Ascending aorta (tissue), 2 donors: ENCODE measurements at regions not wholly inside any gene's neighbourhood (a gene's known extent, or its start where the extent isn't known, plus 50 kb on each side); places are given as distances from the start of the nearest gene placed in this dataset.

Experiments used
- DNase-seq, 2 donors: peaks; one replicate each; pipeline ENCODE4 v3.0.0-alpha.2; 2019; ENCODE audit warnings: low spot score in 2 of 2
- H3K27ac ChIP-seq, 2 donors: fragments of 200-600 bp; sonication (generic); one replicate each; pipeline ENCODE4 v1.5.1; 2016 to 2017; ENCODE audit warnings: mild to moderate bottlenecking in 1 of 2
- H3K27me3 ChIP-seq: fragments of 200-600 bp; sonication (generic); one replicate; pipeline ENCODE4 v1.5.1; 2017
- H3K36me3 ChIP-seq, 2 donors: fragments of 200-600 bp; sonication (generic); one replicate each; pipeline ENCODE4 v1.5.1; 2016
- H3K4me1 ChIP-seq, 2 donors: fragments of 200-600 bp; sonication (generic); one replicate each; pipeline ENCODE4 v1.5.1; 2016 to 2017; ENCODE audit warnings: mild to moderate bottlenecking in 1 of 2
- H3K4me3 ChIP-seq, 2 donors: fragments of 200-600 bp; sonication (generic); one replicate each; pipeline ENCODE4 v1.5.1; 2016 to 2017; ENCODE audit warnings: mild to moderate bottlenecking in 1 of 2
- H3K9me3 ChIP-seq, 2 donors: fragments of 200-600 bp; sonication (generic); one replicate each; pipeline ENCODE4 v1.5.1; 2016
- CTCF ChIP-seq, 3 experiments: fragments of 200-600 bp in 2 of 3; fragments of 450-650 bp in 1 of 3; sonication (generic) in 2 of 3; IDR thresholded peaks; one replicate each; pipeline ENCODE4 v1.5.1; 2016 to 2019; ENCODE audit warnings: antibody characterized with exemption in 3 of 3, mild to moderate bottlenecking in 1 of 3, moderate library complexity in 1 of 3
- intact Hi-C: fragments of 100-400 bp; cut with DNase I; formaldehyde crosslinking; loops from one replicate; pipeline ENCODE4 v1.15.1; 2023

- Histone ChIP-seq H3K4me1 (no peaks in the 10 kb centered on the region), H3K36me3 (no peaks in the 10 kb centered on the region), H3K9me3 (no peaks in the 10 kb centered on the region), H3K4me3 (no peak overlapping the region), H3K27ac (no peak overlapping the region), H3K27me3 (no peaks in the 10 kb centered on the region)
- no peak for TF ChIP-seq CTCF (IDR thresholded peaks at IDR 0.05)
- intact Hi-C loops, result no loop called here
- DNase-seq, result no peak
Measured at GRCh38 chr6:114796576-114796975, 453.8 kb upstream of the HS3ST5 start.

GRCh38 chr6:114793428-114793827, 450.6 kb upstream of the HS3ST5 start:
- Histone ChIP-seq H3K4me3 (no peak overlapping the region), H3K27ac (no peak overlapping the region), H3K4me1 (no peaks in the 10 kb centered on the region), H3K9me3 (no peaks in the 10 kb centered on the region), H3K27me3 (no peaks in the 10 kb centered on the region), H3K36me3 (no peaks in the 10 kb centered on the region)
- intact Hi-C loops, result no loop called here
- no peak for TF ChIP-seq CTCF (IDR thresholded peaks at IDR 0.05)
- DNase-seq, result no peak

GRCh38 chr6:114785235-114786127, 442.7 kb upstream of the HS3ST5 start:
- Histone ChIP-seq H3K4me1 (no peaks in the 10 kb centered on the region), H3K27ac (no peak overlapping the region), H3K36me3 (no peaks in the 10 kb centered on the region), H3K27me3 (no peaks in the 10 kb centered on the region), H3K4me3 (no peak overlapping the region), H3K9me3 (peaks cover 0 to 4% of the 10 kb centered on the region in 2 donors)
- TF ChIP-seq CTCF (IDR thresholded peaks at IDR 0.05), result no peak
- no peak for DNase-seq
- intact Hi-C loops, result no loop called here

- no peak for TF ChIP-seq CTCF (IDR thresholded peaks at IDR 0.05)
- H3K4me1 ChIP-seq, result no peaks in the 10 kb centered on the region
- DNase-seq, result no peak
- H3K27me3 ChIP-seq, result no peaks in the 10 kb centered on the region
- H3K27ac ChIP-seq, result no peak overlapping the region
- H3K36me3 ChIP-seq, result no peaks in the 10 kb centered on the region
- peaks cover 0 to 4% of the 10 kb centered on the region in 2 donors for H3K9me3 ChIP-seq
- H3K4me3 ChIP-seq, result no peak overlapping the region
- intact Hi-C loops, result no loop called here
Measured at GRCh38 chr6:114783783-114784182, 441.0 kb upstream of the HS3ST5 start.

GRCh38 chr6:114783083-114783482, 440.3 kb upstream of the HS3ST5 start:
- TF ChIP-seq CTCF (IDR thresholded peaks at IDR 0.05), result no peak
- H3K27me3 ChIP-seq, result no peaks in the 10 kb centered on the region
- intact Hi-C loops, result no loop called here
- H3K4me3 ChIP-seq, result no peak overlapping the region
- H3K36me3 ChIP-seq, result no peaks in the 10 kb centered on the region
- no peak overlapping the region for H3K27ac ChIP-seq
- no peak for DNase-seq
- H3K9me3 ChIP-seq, result peaks cover 0 to 4% of the 10 kb centered on the region in 2 donors
- no peaks in the 10 kb centered on the region for H3K4me1 ChIP-seq
